ENCODE measurements at regions not wholly inside any gene's neighbourhood (a gene's known extent, or its start where the extent isn't known, plus 50 kb on each side); places are given as distances from the start of the nearest gene placed in this dataset.

- no peak for TF ChIP-seq CTCF (IDR thresholded peaks at IDR 0.05; ENCODE audit: low read depth, low read length)
- H3K4me3 ChIP-seq, result no peak overlapping the region
These were observed 754.8 kb upstream of the ADAMTS5 start for GRCh38 chr21:27721675-27722074.

GRCh38 chr21:27719226-27719625 lies 752.3 kb upstream of the ADAMTS5 start:
- no peak overlapping the region for H3K4me3 ChIP-seq
- H3K36me3 ChIP-seq, result no peaks in the 10 kb centered on the region
- H3K4me1 ChIP-seq (ENCODE audit: low read depth), result no peaks in the 10 kb centered on the region
- no peak overlapping the region for H3K27ac ChIP-seq
- DNase-seq (ENCODE audit: low read depth in 1 of 2, low spot score in 1 of 2), result no peak
- H3K27me3 ChIP-seq, result no peaks in the 10 kb centered on the region
- no peak for TF ChIP-seq CTCF (IDR thresholded peaks at IDR 0.05; ENCODE audit: low read depth, low read length)
- peaks cover 3% of the 10 kb centered on the region for H3K9me3 ChIP-seq (ENCODE audit: low read depth)

More at GRCh38 chr21:27721675-27722074, 754.8 kb upstream of the ADAMTS5 start:
- Histone ChIP-seq H3K36me3 (no peaks in the 10 kb centered on the region), H3K27ac (no peak overlapping the region), H3K9me3 (ENCODE audit: low read depth) (peaks cover 3% of the 10 kb centered on the region), H3K27me3 (no peaks in the 10 kb centered on the region), H3K4me1 (ENCODE audit: low read depth) (no peaks in the 10 kb centered on the region)
- no peak for DNase-seq (ENCODE audit: low read depth in 1 of 2, low spot score in 1 of 2)

- no peaks in the 10 kb centered on the region for H3K36me3 ChIP-seq
- H3K4me3 ChIP-seq, result no peak overlapping the region
- TF ChIP-seq CTCF (IDR thresholded peaks at IDR 0.05; ENCODE audit: low read depth, low read length), result no peak
- no peaks in the 10 kb centered on the region for H3K4me1 ChIP-seq (ENCODE audit: low read depth)
- DNase-seq (ENCODE audit: low read depth in 1 of 2, low spot score in 1 of 2), result no peak
- H3K9me3 ChIP-seq (ENCODE audit: low read depth), result no peaks in the 10 kb centered on the region
- H3K27ac ChIP-seq, result no peak overlapping the region
- H3K27me3 ChIP-seq, result no peaks in the 10 kb centered on the region
These were observed 748.2 kb upstream of the ADAMTS5 start for GRCh38 chr21:27715131-27715530.

- H3K4me3 ChIP-seq, result no peak overlapping the region
- TF ChIP-seq CTCF (IDR thresholded peaks at IDR 0.05; ENCODE audit: low read depth, low read length), result no peak
- no peaks in the 10 kb centered on the region for H3K27me3 ChIP-seq
- no peaks in the 10 kb centered on the region for H3K4me1 ChIP-seq (ENCODE audit: low read depth)
- no peaks in the 10 kb centered on the region for H3K9me3 ChIP-seq (ENCODE audit: low read depth)
- DNase-seq (ENCODE audit: low read depth in 1 of 2, low spot score in 1 of 2), result no peak
- no peak overlapping the region for H3K27ac ChIP-seq
- no peaks in the 10 kb centered on the region for H3K36me3 ChIP-seq
These were observed 746.5 kb upstream of the ADAMTS5 start for GRCh38 chr21:27713154-27714109.

- DNase-seq (ENCODE audit: low read depth in 1 of 2, low spot score in 1 of 2), result no peak
- Histone ChIP-seq H3K9me3 (ENCODE audit: low read depth) (no peaks in the 10 kb centered on the region), H3K27ac (no peak overlapping the region), H3K27me3 (no peaks in the 10 kb centered on the region), H3K4me1 (ENCODE audit: low read depth) (no peaks in the 10 kb centered on the region), H3K4me3 (no peak overlapping the region), H3K36me3 (no peaks in the 10 kb centered on the region)
- no peak for TF ChIP-seq CTCF (IDR thresholded peaks at IDR 0.05; ENCODE audit: low read depth, low read length)
These were observed 737.8 kb upstream of the ADAMTS5 start for GRCh38 chr21:27704567-27705166.
